ENCODE measurements at regions not wholly inside any gene's neighbourhood (a gene's known extent, or its start where the extent isn't known, plus 50 kb on each side); places are given as distances from the start of the nearest gene placed in this dataset.

GRCh38 chr15:77774350-77774749 lies 141.6 kb upstream of the LINGO1 start:
- no peaks in the 10 kb centered on the region for H3F3A ChIP-seq (ENCODE audit: low read depth)
- TF ChIP-seq CTCF (IDR thresholded peaks at IDR 0.05) (no peak), EZH2 (IDR thresholded peaks at IDR 0.05) (no peak), EZH2phosphoT487 (IDR thresholded peaks at IDR 0.05) (no peak)
- no peaks in the 10 kb centered on the region for H3K79me2 ChIP-seq (ENCODE audit: low read depth)
- no peak overlapping the region for H3K27ac ChIP-seq
- no peaks in the 10 kb centered on the region for H3K27me3 ChIP-seq
- H3K36me3 Mint-ChIP-seq = peaks cover 2% of the 10 kb centered on the region
- no peak overlapping the region for H3K9ac ChIP-seq
- peaks cover 3% of the 10 kb centered on the region for H3K27me3 Mint-ChIP-seq (ENCODE audit: insufficient read depth, low read depth)
- H2AFZ ChIP-seq (replicated peaks) = no peak overlapping the region
- no peak overlapping the region for H3K4me3 ChIP-seq
- H3K4me3 Mint-ChIP-seq = no peak overlapping the region
- DNase-seq (ENCODE audit: low spot score) = no peak
- H4K20me1 ChIP-seq (ENCODE audit: low read depth) = no peaks in the 10 kb centered on the region
- H3K4me1 ChIP-seq = no peaks in the 10 kb centered on the region
- H3K9me3 Mint-ChIP-seq = peaks cover 12% of the 10 kb centered on the region
- no peak overlapping the region for H3K4me2 ChIP-seq
- no peak overlapping the region for H3K27ac Mint-ChIP-seq
- no peaks in the 10 kb centered on the region for H3K4me1 Mint-ChIP-seq
- H3K36me3 ChIP-seq = no peaks in the 10 kb centered on the region
- H3K9me3 ChIP-seq (ENCODE audit: low read depth) = no peaks in the 10 kb centered on the region

GRCh38 chr15:77773903-77774302 lies 141.2 kb upstream of the LINGO1 start:
- H3K9ac ChIP-seq = no peak overlapping the region
- no peaks in the 10 kb centered on the region for H4K20me1 ChIP-seq (ENCODE audit: low read depth)
- no peaks in the 10 kb centered on the region for H3K9me3 ChIP-seq (ENCODE audit: low read depth)
- Mint-ChIP-seq H3K27me3 (ENCODE audit: insufficient read depth, low read depth) (peaks cover 1% of the 10 kb centered on the region), H3K4me1 (no peaks in the 10 kb centered on the region), H3K9me3 (peaks cover 9% of the 10 kb centered on the region), H3K27ac (peak overlapping the region; percentile 11), H3K36me3 (peaks cover 2% of the 10 kb centered on the region), H3K4me3 (no peak overlapping the region)
- no peaks in the 10 kb centered on the region for H3K79me2 ChIP-seq (ENCODE audit: low read depth)
- TF ChIP-seq EZH2phosphoT487 (IDR thresholded peaks at IDR 0.05) (no peak), EZH2 (IDR thresholded peaks at IDR 0.05) (no peak), CTCF (IDR thresholded peaks at IDR 0.05) (no peak)
- H2AFZ ChIP-seq (replicated peaks) = no peak overlapping the region
- no peak overlapping the region for H3K27ac ChIP-seq
- no peaks in the 10 kb centered on the region for H3K36me3 ChIP-seq
- no peaks in the 10 kb centered on the region for H3K27me3 ChIP-seq
- no peak overlapping the region for H3K4me3 ChIP-seq
- no peak for DNase-seq (ENCODE audit: low spot score)
- H3F3A ChIP-seq (ENCODE audit: low read depth) = no peaks in the 10 kb centered on the region
- no peak overlapping the region for H3K4me2 ChIP-seq
- no peaks in the 10 kb centered on the region for H3K4me1 ChIP-seq

DNA sequence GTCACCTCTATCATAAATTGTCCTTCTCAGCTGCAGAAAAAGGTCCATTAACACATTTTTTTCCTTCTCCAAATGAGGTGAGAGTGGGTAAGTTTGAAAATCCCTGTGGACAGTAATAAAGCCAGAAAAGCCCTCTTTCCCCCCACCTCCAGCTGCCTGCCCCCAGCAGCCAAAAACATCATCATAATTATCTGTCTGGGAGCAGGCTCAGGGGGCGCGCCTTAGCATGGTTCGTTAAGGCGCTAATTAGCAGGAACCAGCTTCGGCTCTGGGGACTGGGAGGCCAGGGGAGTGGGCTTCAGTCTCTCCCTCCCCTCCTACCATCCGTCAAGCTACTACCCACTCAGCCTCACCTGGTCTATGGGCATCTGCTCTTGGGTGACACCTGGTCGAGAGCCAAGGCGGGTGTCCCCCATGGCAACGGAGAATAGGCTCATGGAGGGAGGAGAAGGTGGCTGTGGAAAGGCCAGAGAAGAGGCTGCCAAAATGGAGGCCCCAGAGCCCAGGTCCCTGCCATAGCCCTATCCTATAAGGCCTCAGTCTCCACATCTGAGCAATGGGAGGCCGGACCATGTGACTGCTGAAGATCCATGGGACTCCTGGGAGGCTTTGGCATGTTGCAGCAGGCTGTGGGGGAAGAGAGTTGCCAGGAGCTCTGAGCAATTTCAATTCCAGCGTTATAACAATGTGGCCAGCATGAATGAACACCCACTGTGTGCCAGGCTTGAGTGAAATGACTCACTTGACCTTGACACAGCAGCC lies 140.1 kb upstream of the LINGO1 start:
- H3K4me3 Mint-ChIP-seq = no peak overlapping the region
- no peak overlapping the region for H3K9ac ChIP-seq
- no peaks in the 10 kb centered on the region for H4K20me1 ChIP-seq (ENCODE audit: low read depth)
- no peak overlapping the region for H3K27ac Mint-ChIP-seq
- no peak for TF ChIP-seq EZH2phosphoT487 (IDR thresholded peaks at IDR 0.05)
- H3K4me1 Mint-ChIP-seq = no peaks in the 10 kb centered on the region
- no peak for DNase-seq (ENCODE audit: low spot score)
- peaks cover 8% of the 10 kb centered on the region for H3K4me1 ChIP-seq
- no peaks in the 10 kb centered on the region for H3K79me2 ChIP-seq (ENCODE audit: low read depth)
- H3K27me3 ChIP-seq = no peaks in the 10 kb centered on the region
- H3K36me3 ChIP-seq = no peaks in the 10 kb centered on the region
- H2AFZ ChIP-seq (replicated peaks) = no peak overlapping the region
- H3K27me3 Mint-ChIP-seq (ENCODE audit: insufficient read depth, low read depth) = no peaks in the 10 kb centered on the region
- H3K36me3 Mint-ChIP-seq = peaks cover 2% of the 10 kb centered on the region
- no peaks in the 10 kb centered on the region for H3K9me3 Mint-ChIP-seq
- no peak overlapping the region for H3K4me3 ChIP-seq
- H3K4me2 ChIP-seq = no peak overlapping the region
- H3K9me3 ChIP-seq (ENCODE audit: low read depth) = no peaks in the 10 kb centered on the region
- H3F3A ChIP-seq (ENCODE audit: low read depth) = no peaks in the 10 kb centered on the region
- no peak overlapping the region for H3K27ac ChIP-seq

DNA sequence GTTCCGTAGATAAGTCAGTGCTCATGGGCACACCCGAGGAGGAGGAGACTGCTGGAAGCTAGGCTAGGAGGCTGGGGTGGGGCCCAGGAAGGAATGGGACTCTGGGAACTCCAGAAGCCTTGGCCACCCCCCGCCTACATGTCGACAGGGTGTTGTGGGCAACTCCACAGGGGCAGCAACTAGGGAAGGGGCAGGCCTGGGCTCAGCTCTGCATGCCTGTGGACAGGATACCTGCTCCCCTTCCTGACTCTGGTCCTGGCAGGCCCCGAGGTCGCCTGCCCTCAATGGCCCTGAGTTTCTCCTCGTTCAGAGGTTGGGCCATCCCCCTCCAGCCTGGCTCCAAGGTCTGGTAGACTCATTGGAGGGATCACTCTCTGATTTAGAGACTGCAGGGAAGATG lies 138.9 kb upstream of the LINGO1 start:
- Histone ChIP-seq H3F3A (ENCODE audit: low read depth) (no peaks in the 10 kb centered on the region), H3K9me3 (ENCODE audit: low read depth) (no peaks in the 10 kb centered on the region), H4K20me1 (ENCODE audit: low read depth) (no peaks in the 10 kb centered on the region), H3K4me2 (no peak overlapping the region), H3K4me3 (no peak overlapping the region), H3K4me1 (peaks cover 15% of the 10 kb centered on the region), H3K27me3 (no peaks in the 10 kb centered on the region), H3K9ac (no peak overlapping the region), H3K79me2 (ENCODE audit: low read depth) (no peaks in the 10 kb centered on the region), H3K36me3 (no peaks in the 10 kb centered on the region), H2AFZ (replicated peaks) (no peak overlapping the region), H3K27ac (no peak overlapping the region)
- H3K4me3 Mint-ChIP-seq = no peak overlapping the region
- H3K36me3 Mint-ChIP-seq = no peaks in the 10 kb centered on the region
- no peaks in the 10 kb centered on the region for H3K9me3 Mint-ChIP-seq
- no peak for DNase-seq (ENCODE audit: low spot score)
- H3K4me1 Mint-ChIP-seq = no peaks in the 10 kb centered on the region
- no peak overlapping the region for H3K27ac Mint-ChIP-seq
- TF ChIP-seq CTCF (IDR thresholded peaks at IDR 0.05) (no peak), EZH2 (IDR thresholded peaks at IDR 0.05) (no peak), EZH2phosphoT487 (IDR thresholded peaks at IDR 0.05) (no peak)
- no peaks in the 10 kb centered on the region for H3K27me3 Mint-ChIP-seq (ENCODE audit: insufficient read depth, low read depth)

Data from neural progenitor cell (in vitro differentiated cells).